Endothelial cell of umbilical vein (primary cell): ENCODE measurements at regions not wholly inside any gene's neighbourhood (a gene's known extent, or its start where the extent isn't known, plus 50 kb on each side); places are given as distances from the start of the nearest gene placed in this dataset.

ENCODE experiments used
- BruUV-seq: library from RNA; stranded (reverse); fragments of 400-500 nt; replicated peaks from 2 replicates; lab custom pipeline; 2021; lab: Mats Ljungman, UMichigan
- CTCF ChIA-PET: fragments of 300-600, 350-600 bp; sonication (Branson Sonifier 250); formaldehyde crosslinking; loops from one replicate; lab custom pipeline; 2021; ENCODE audit warnings: antibody characterized with exemption, inconsistent platforms; lab: Charles Lee
- POLR2A ChIA-PET: fragments of 300-600, 350-600 bp; sonication (Branson Sonifier 250); formaldehyde crosslinking; loops from one replicate; lab custom pipeline; 2021; ENCODE audit warnings: antibody characterized with exemption, inconsistent platforms; lab: Charles Lee
- DNase-seq: peaks from one replicate; pipeline ENCODE4 v3.0.0-alpha.2; 2011; ENCODE audit warnings: low read depth, low spot score
- FAIRE-seq: peaks from 2 replicates; lab custom pipeline; 2011; peaks lifted over from hg19 to GRCh38; lab: Jason Lieb, UNC
- H2AFZ ChIP-seq: 2 replicates; pipeline ENCODE4 v1.6.0; 2012; ENCODE audit warnings: low read depth, low read length, control low read depth, inconsistent platforms
- H3K27ac ChIP-seq: 2 replicates; pipeline ENCODE4 v1.5.1; 2011; ENCODE audit warnings: low read depth, mild to moderate bottlenecking, control low read depth, low read length, moderate library complexity; ENCODE audit not compliant: insufficient read depth
- H3K27me3 ChIP-seq, 2 experiments: 2 replicates each; pipeline versions ENCODE4 v1.6.0 to v1.6.1; 2011; ENCODE audit warnings: low read length in 2 of 2, mixed read lengths in 1 of 2; ENCODE audit not compliant: control insufficient read depth in 2 of 2, insufficient read depth in 2 of 2
- H3K36me3 ChIP-seq, 2 experiments: 2 replicates in 1 of 2; 3 replicates in 1 of 2; pipeline ENCODE4 v1.5.1; 2011; ENCODE audit warnings: low read length in 2 of 2, mild to moderate bottlenecking in 1 of 2, moderate library complexity in 1 of 2; ENCODE audit not compliant: control insufficient read depth in 2 of 2, insufficient read depth in 2 of 2; ENCODE audit errors: extremely low read depth in 1 of 2
- H3K4me1 ChIP-seq: 3 replicates; pipeline ENCODE4 v1.5.1; 2011; ENCODE audit warnings: mild to moderate bottlenecking, low read length; ENCODE audit not compliant: control insufficient read depth, insufficient read depth; ENCODE audit errors: extremely low read depth
- H3K4me2 ChIP-seq: 2 replicates; pipeline ENCODE4 v1.6.1; 2011; ENCODE audit warnings: low read length, control low read depth, mixed read lengths; ENCODE audit not compliant: insufficient read depth
- H3K4me3 ChIP-seq, 3 experiments: fragments of 200-600 bp in 1 of 3; sonication (generic), shearing (Covaris generic) in 1 of 3; replicated peaks in 1 of 3; 2 replicates each; pipeline ENCODE4 v1.5.1; 2011 to 2016; ENCODE audit warnings: control low read depth in 3 of 3, low read length in 3 of 3, mild to moderate bottlenecking in 2 of 3, inconsistent platforms in 1 of 3, low read depth in 1 of 3, moderate library complexity in 1 of 3; ENCODE audit not compliant: insufficient read depth in 1 of 3
- H3K79me2 ChIP-seq: 2 replicates; pipeline ENCODE4 v1.6.0; 2012; ENCODE audit warnings: low read length, inconsistent platforms; ENCODE audit not compliant: control insufficient read depth, insufficient read depth
- H3K9ac ChIP-seq: replicated peaks from 2 replicates; pipeline ENCODE3; 2011; ENCODE audit warnings: low read length, control low read depth; ENCODE audit not compliant: insufficient read depth; ENCODE audit errors: extremely low read depth
- H3K9me1 ChIP-seq: replicated peaks from 3 replicates; pipeline ENCODE4 v1.6.0; 2011; ENCODE audit warnings: mild to moderate bottlenecking, low read length; ENCODE audit not compliant: control insufficient read depth, insufficient read depth; ENCODE audit errors: extremely low read depth
- H3K9me3 ChIP-seq: replicated peaks from 2 replicates; pipeline ENCODE4 v1.5.1; 2012; ENCODE audit warnings: low read length, inconsistent platforms; ENCODE audit not compliant: control insufficient read depth, insufficient read depth
- H4K20me1 ChIP-seq: replicated peaks from 2 replicates; pipeline ENCODE3; 2011; ENCODE audit warnings: mild to moderate bottlenecking, low read length; ENCODE audit not compliant: control insufficient read depth, insufficient read depth; ENCODE audit errors: extremely low read depth
- EZH2 ChIP-seq: IDR thresholded peaks from 2 replicates; pipeline ENCODE4 v1.6.1; 2012; ENCODE audit warnings: borderline replicate concordance, low read depth, mild to moderate bottlenecking, moderate library complexity, low read length, inconsistent platforms; ENCODE audit not compliant: severe bottlenecking
- FOS ChIP-seq: IDR thresholded peaks from 2 replicates; pipeline ENCODE4 v1.6.1; 2011; ENCODE audit warnings: mild to moderate bottlenecking, low read length, moderate library complexity, borderline replicate concordance; ENCODE audit not compliant: insufficient read depth
- GATA2 ChIP-seq: IDR thresholded peaks from 2 replicates; pipeline ENCODE4 v1.7.0; 2011; ENCODE audit warnings: low read depth, mild to moderate bottlenecking, moderate library complexity, mixed read lengths, low read length; ENCODE audit not compliant: insufficient read length, insufficient read depth
- JUN ChIP-seq: IDR thresholded peaks from 2 replicates; pipeline ENCODE4 v1.6.1; 2011; ENCODE audit warnings: borderline replicate concordance, low read depth; ENCODE audit not compliant: insufficient read length, insufficient read depth
- MYC ChIP-seq: IDR thresholded peaks from one replicate; pipeline ENCODE4 v1.6.1; 2011; ENCODE audit warnings: mild to moderate bottlenecking, low read depth, low read length
- POLR2A ChIP-seq: IDR thresholded peaks from 2 replicates; pipeline ENCODE4 v1.6.1; 2012; ENCODE audit warnings: low read depth, mild to moderate bottlenecking, control low read depth, low read length
- POLR2AphosphoS5 ChIP-seq: IDR thresholded peaks from 2 replicates; pipeline ENCODE4 v1.6.1; 2012; ENCODE audit warnings: low read depth, mild to moderate bottlenecking, control low read depth, low read length, moderate library complexity; ENCODE audit not compliant: insufficient read depth
- dilution Hi-C: fragments of 300-500 bp; cut with MboI; formaldehyde crosslinking; loops from one replicate; pipeline ENCODE4 v1.15.0; 2019; ENCODE audit warnings: low sequenced_read_pairs; ENCODE audit not compliant: extremely low pct_ligation_motif_present
- intact Hi-C: fragments of 100-400 bp; cut with micrococcal nuclease; formaldehyde crosslinking; loops from one replicate; pipeline ENCODE4 v1.10.0; 2022
- TF ChIP-seq, protein P1 (sequence below), 2 donors: IDR thresholded peaks; 1 replicate in 1 of 2; 2 replicates in 1 of 2; pipeline ENCODE4 v1.5.1; 2011; ENCODE audit warnings: low read length in 2 of 2, mild to moderate bottlenecking in 2 of 2, moderate library complexity in 2 of 2, control low read depth in 1 of 2, inconsistent platforms in 1 of 2, low read depth in 1 of 2; ENCODE audit not compliant: insufficient read depth in 1 of 2; ENCODE audit errors: extremely low read depth in 1 of 2
- TF ChIP-seq, protein P2 (sequence below): IDR thresholded peaks from 2 replicates; pipeline ENCODE4 v1.6.1; 2011; ENCODE audit not compliant: insufficient read depth, insufficient read length

DNA sequence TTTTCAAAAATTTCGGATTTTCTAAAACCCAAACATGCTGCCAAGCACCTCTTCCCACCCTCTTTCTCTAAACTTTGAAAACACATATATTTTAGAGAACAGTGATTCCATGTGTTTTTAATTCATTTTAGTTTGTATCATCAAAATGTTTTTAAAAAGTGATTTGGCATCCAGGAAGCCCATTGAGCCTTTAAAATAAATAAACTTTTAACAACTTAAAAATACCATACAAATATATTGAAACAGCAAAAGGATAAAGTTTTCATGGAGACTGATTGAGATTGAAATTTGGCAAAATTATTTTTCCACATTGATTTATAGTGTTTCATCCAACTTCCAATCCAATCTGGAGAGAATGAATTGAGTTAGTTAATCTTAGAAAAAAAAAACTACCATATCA is 374.7 kb downstream of the CD109 start:
- peaks cover under 1 to 1% of the 10 kb centered on the region in 2 experiments for H3K27me3 ChIP-seq
- dilution Hi-C loops (no loop called here), intact Hi-C loops (no loop called here)
- H4K20me1 ChIP-seq, result no peaks in the 10 kb centered on the region
- no peaks in the 10 kb centered on the region for H3K4me1 ChIP-seq
- H3K9me1 ChIP-seq, result no peaks in the 10 kb centered on the region
- no TSS peak for BruUV-seq
- no peak overlapping the region for H3K4me2 ChIP-seq
- H2AFZ ChIP-seq, result no peak overlapping the region
- FAIRE-seq (peak; percentile 35), DNase-seq (no peak)
- H3K9me3 ChIP-seq, result no peaks in the 10 kb centered on the region
- no peak overlapping the region for H3K9ac ChIP-seq
- H3K79me2 ChIP-seq, result no peaks in the 10 kb centered on the region
- TF ChIP-seq MYC (no peak), JUN (no peak), POLR2A (no peak), FOS (no peak), POLR2AphosphoS5 (no peak), EZH2 (no peak), GATA2 (no peak)
- TF ChIP-seq, protein P1, sequence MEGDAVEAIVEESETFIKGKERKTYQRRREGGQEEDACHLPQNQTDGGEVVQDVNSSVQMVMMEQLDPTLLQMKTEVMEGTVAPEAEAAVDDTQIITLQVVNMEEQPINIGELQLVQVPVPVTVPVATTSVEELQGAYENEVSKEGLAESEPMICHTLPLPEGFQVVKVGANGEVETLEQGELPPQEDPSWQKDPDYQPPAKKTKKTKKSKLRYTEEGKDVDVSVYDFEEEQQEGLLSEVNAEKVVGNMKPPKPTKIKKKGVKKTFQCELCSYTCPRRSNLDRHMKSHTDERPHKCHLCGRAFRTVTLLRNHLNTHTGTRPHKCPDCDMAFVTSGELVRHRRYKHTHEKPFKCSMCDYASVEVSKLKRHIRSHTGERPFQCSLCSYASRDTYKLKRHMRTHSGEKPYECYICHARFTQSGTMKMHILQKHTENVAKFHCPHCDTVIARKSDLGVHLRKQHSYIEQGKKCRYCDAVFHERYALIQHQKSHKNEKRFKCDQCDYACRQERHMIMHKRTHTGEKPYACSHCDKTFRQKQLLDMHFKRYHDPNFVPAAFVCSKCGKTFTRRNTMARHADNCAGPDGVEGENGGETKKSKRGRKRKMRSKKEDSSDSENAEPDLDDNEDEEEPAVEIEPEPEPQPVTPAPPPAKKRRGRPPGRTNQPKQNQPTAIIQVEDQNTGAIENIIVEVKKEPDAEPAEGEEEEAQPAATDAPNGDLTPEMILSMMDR (IDR thresholded peaks at IDR 0.05; ENCODE audit: extremely low read depth in 1 of 2, insufficient read depth in 1 of 2, low read depth in 1 of 2, low read length in 2 of 2), result no peak
- TF ChIP-seq, protein P2, sequence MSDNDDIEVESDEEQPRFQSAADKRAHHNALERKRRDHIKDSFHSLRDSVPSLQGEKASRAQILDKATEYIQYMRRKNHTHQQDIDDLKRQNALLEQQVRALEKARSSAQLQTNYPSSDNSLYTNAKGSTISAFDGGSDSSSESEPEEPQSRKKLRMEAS, result no peak
- H3K4me3 ChIP-seq, result no peak overlapping the region
- H3K36me3 ChIP-seq, result no peaks in the 10 kb centered on the region
- H3K27ac ChIP-seq, result no peak overlapping the region
- POLR2A ChIA-PET, result no interaction called here
- CTCF ChIA-PET, result no interaction called here
